OCI-LY1 (cell line): ENCODE measurements at regions not wholly inside any gene's neighbourhood (a gene's known extent, or its start where the extent isn't known, plus 50 kb on each side); places are given as distances from the start of the nearest gene placed in this dataset.

Source experiments
- H2AFZ ChIP-seq: fragments of 200-600 bp; sonication (generic), shearing (Covaris generic); 2 replicates; pipeline ENCODE4 v1.6.0; 2014; ENCODE audit warnings: antibody characterized with exemption, mild to moderate bottlenecking, low read length
- H3F3A ChIP-seq: fragments of 200-600 bp; sonication (generic), shearing (Covaris generic); 2 replicates; pipeline ENCODE4 v1.6.0; 2014; ENCODE audit warnings: mild to moderate bottlenecking, antibody characterized with exemption, low read length, moderate library complexity; ENCODE audit not compliant: insufficient read depth
- H3K27ac ChIP-seq: fragments of 200-600 bp; sonication (generic); 2 replicates; pipeline ENCODE4 v1.5.1; 2014; ENCODE audit warnings: low read length, mixed run types, mild to moderate bottlenecking, low read depth; ENCODE audit not compliant: poor library complexity, severe bottlenecking
- H3K27me3 ChIP-seq: fragments of 200-600 bp; sonication (generic); 2 replicates; pipeline ENCODE4 v1.6.0; 2014; ENCODE audit warnings: antibody characterized with exemption, mild to moderate bottlenecking, low read length, moderate library complexity; ENCODE audit not compliant: insufficient read depth
- H3K36me3 ChIP-seq: fragments of 200-600 bp; sonication (generic); 2 replicates; pipeline ENCODE4 v1.6.1; 2014; ENCODE audit warnings: mild to moderate bottlenecking, antibody characterized with exemption, low read length, moderate library complexity, mixed read lengths; ENCODE audit not compliant: insufficient read depth
- H3K4me1 ChIP-seq: fragments of 200-600 bp; sonication (generic); 2 replicates; pipeline ENCODE4 v1.5.1; 2014; ENCODE audit warnings: mild to moderate bottlenecking, low read length, moderate library complexity; ENCODE audit not compliant: insufficient read depth, severe bottlenecking
- H3K4me2 ChIP-seq: fragments of 200-600 bp; sonication (generic), shearing (Covaris generic); 2 replicates; pipeline ENCODE4 v1.6.1; 2014; ENCODE audit warnings: low read length
- H3K4me3 ChIP-seq: fragments of 200-600 bp; sonication (generic); 2 replicates; pipeline ENCODE4 v1.5.1; 2014; ENCODE audit warnings: low read length, low read depth, mild to moderate bottlenecking, mixed read lengths; ENCODE audit not compliant: poor library complexity, severe bottlenecking
- H3K79me2 ChIP-seq: fragments of 200-600 bp; shearing (Covaris generic); 2 replicates; pipeline ENCODE4 v1.6.1; 2016; ENCODE audit warnings: mixed run types, low read length, mixed read lengths; ENCODE audit not compliant: insufficient read depth
- H3K9ac ChIP-seq: fragments of 200-600 bp; sonication (generic), shearing (Covaris generic); 2 replicates; pipeline ENCODE4 v1.6.1; 2014; ENCODE audit warnings: mild to moderate bottlenecking, low read length, mixed read lengths
- H3K9me2 ChIP-seq: fragments of 200-600 bp; sonication (generic), shearing (Covaris generic); 2 replicates; pipeline ENCODE4 v1.6.1; 2014; ENCODE audit warnings: low read depth, mild to moderate bottlenecking, low read length, mixed read lengths
- H3K9me3 ChIP-seq: fragments of 200-600 bp; shearing (Covaris generic); 2 replicates; pipeline ENCODE4 v1.6.1; 2014; ENCODE audit warnings: low read length, mixed read lengths
- H4K20me1 ChIP-seq: fragments of 200-600 bp; sonication (generic), shearing (Covaris generic); 2 replicates; pipeline ENCODE4 v1.6.0; 2016; ENCODE audit warnings: mild to moderate bottlenecking, low read length; ENCODE audit not compliant: insufficient read depth
- CTCF ChIP-seq: fragments of 200-600 bp; sonication (generic), shearing (Covaris generic); IDR thresholded peaks from 2 replicates; pipeline ENCODE4 v1.5.1; 2017; ENCODE audit warnings: mild to moderate bottlenecking, antibody characterized with exemption, low read length, moderate library complexity, mixed read lengths
- EZH2 ChIP-seq: fragments of 200-600 bp; sonication (generic), shearing (Covaris generic); IDR thresholded peaks from 2 replicates; pipeline ENCODE4 v1.8.0; 2017; ENCODE audit warnings: borderline replicate concordance, mixed run types, mild to moderate bottlenecking, antibody characterized with exemption, low read length, moderate library complexity, mixed read lengths

GRCh38 chr9:113709721-113710120, 166.4 kb upstream of the ZNF618 start:
- Histone ChIP-seq H3K27me3 (no peaks in the 10 kb centered on the region), H3K4me3 (no peak overlapping the region), H3K9ac (no peak overlapping the region)

GRCh38 chr9:113711251-113711650, 164.9 kb upstream of the ZNF618 start:
- no peak overlapping the region for H3K4me3 ChIP-seq
- no peaks in the 10 kb centered on the region for H3K9me3 ChIP-seq
- H3K9ac ChIP-seq = no peak overlapping the region
- H3K27ac ChIP-seq = no peak overlapping the region
- H3K4me1 ChIP-seq = no peaks in the 10 kb centered on the region
- H3K9me2 ChIP-seq = no peaks in the 10 kb centered on the region
- no peaks in the 10 kb centered on the region for H3K27me3 ChIP-seq
- no peak overlapping the region for H2AFZ ChIP-seq
- no peaks in the 10 kb centered on the region for H3K36me3 ChIP-seq
- no peaks in the 10 kb centered on the region for H3K79me2 ChIP-seq
- H3F3A ChIP-seq = no peaks in the 10 kb centered on the region
- no peak overlapping the region for H3K4me2 ChIP-seq
- TF ChIP-seq EZH2 (no peak), CTCF (no peak)
- no peaks in the 10 kb centered on the region for H4K20me1 ChIP-seq

More at GRCh38 chr9:113709721-113710120, 166.4 kb upstream of the ZNF618 start:
- Histone ChIP-seq H3K79me2 (no peaks in the 10 kb centered on the region), H3K4me2 (no peak overlapping the region), H3K36me3 (no peaks in the 10 kb centered on the region), H3K9me2 (no peaks in the 10 kb centered on the region), H4K20me1 (no peaks in the 10 kb centered on the region), H3K27ac (no peak overlapping the region), H3K4me1 (no peaks in the 10 kb centered on the region), H2AFZ (no peak overlapping the region), H3K9me3 (no peaks in the 10 kb centered on the region), H3F3A (no peaks in the 10 kb centered on the region)
- TF ChIP-seq CTCF (no peak), EZH2 (no peak)

GRCh38 chr9:113712053-113712452, 164.1 kb upstream of the ZNF618 start:
- Histone ChIP-seq H3K36me3 (no peaks in the 10 kb centered on the region), H3K4me2 (no peak overlapping the region), H3K4me3 (no peak overlapping the region), H3K4me1 (no peaks in the 10 kb centered on the region), H2AFZ (no peak overlapping the region), H3F3A (no peaks in the 10 kb centered on the region), H3K9me2 (no peaks in the 10 kb centered on the region), H3K79me2 (no peaks in the 10 kb centered on the region), H3K9me3 (no peaks in the 10 kb centered on the region), H4K20me1 (no peaks in the 10 kb centered on the region), H3K9ac (no peak overlapping the region), H3K27ac (no peak overlapping the region), H3K27me3 (no peaks in the 10 kb centered on the region)
- TF ChIP-seq EZH2 (no peak), CTCF (no peak)
